Keratinocyte (primary cell): ENCODE measurements at regions not wholly inside any gene's neighbourhood (a gene's known extent, or its start where the extent isn't known, plus 50 kb on each side); places are given as distances from the start of the nearest gene placed in this dataset.

Experiments
- EZH2 ChIP-seq: IDR thresholded peaks from one replicate; pipeline ENCODE4 v1.6.1; 2012; ENCODE audit warnings: inconsistent platforms, mild to moderate bottlenecking, low read length, moderate library complexity
- TF ChIP-seq, protein P1 (sequence below), 3 experiments: IDR thresholded peaks in 1 of 3; conservative IDR thresholded peaks in 1 of 3; optimal IDR thresholded peaks in 1 of 3; 2 replicates in 2 of 3; 3 replicates in 1 of 3; pipeline versions ENCODE3 to v1.5.1; 2011; ENCODE audit warnings: low read length in 3 of 3, mild to moderate bottlenecking in 3 of 3, moderate library complexity in 2 of 3, control low read depth in 1 of 3, inconsistent platforms in 1 of 3; ENCODE audit not compliant: insufficient read depth in 2 of 3; ENCODE audit errors: extremely low read depth in 1 of 3

DNA sequence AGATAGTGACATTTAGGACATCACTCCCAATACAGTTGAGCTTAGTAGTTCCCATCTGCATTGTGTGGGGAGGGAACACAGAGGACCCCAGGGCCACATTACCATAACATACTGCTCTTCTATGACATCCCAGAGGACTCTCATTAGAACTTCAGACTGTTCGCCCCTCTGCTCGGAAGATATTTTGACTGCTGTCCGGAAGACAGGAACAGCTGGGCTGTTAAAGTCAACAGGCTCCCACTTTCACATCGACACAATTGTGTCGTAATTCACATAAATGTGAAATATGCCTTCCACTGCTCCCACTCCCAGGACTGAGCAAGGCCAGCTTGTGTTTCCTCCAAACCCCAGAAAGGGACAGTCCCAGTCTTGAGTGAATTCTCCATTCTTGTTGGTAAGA is 158.4 kb downstream of the SEC16B start:
- TF ChIP-seq, protein P1, sequence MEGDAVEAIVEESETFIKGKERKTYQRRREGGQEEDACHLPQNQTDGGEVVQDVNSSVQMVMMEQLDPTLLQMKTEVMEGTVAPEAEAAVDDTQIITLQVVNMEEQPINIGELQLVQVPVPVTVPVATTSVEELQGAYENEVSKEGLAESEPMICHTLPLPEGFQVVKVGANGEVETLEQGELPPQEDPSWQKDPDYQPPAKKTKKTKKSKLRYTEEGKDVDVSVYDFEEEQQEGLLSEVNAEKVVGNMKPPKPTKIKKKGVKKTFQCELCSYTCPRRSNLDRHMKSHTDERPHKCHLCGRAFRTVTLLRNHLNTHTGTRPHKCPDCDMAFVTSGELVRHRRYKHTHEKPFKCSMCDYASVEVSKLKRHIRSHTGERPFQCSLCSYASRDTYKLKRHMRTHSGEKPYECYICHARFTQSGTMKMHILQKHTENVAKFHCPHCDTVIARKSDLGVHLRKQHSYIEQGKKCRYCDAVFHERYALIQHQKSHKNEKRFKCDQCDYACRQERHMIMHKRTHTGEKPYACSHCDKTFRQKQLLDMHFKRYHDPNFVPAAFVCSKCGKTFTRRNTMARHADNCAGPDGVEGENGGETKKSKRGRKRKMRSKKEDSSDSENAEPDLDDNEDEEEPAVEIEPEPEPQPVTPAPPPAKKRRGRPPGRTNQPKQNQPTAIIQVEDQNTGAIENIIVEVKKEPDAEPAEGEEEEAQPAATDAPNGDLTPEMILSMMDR (optimal IDR thresholded peaks at IDR 0.05 in 1 of 3, IDR thresholded peaks at IDR 0.05 in 1 of 3, conservative IDR thresholded peaks at IDR 0.05 in 1 of 3; ENCODE audit: extremely low read depth in 1 of 3, insufficient read depth in 2 of 3, low read length in 3 of 3): no peak
- TF ChIP-seq EZH2: no peak
